ENCODE measurements at regions not wholly inside any gene's neighbourhood (a gene's known extent, or its start where the extent isn't known, plus 50 kb on each side); places are given as distances from the start of the nearest gene placed in this dataset.

GRCh38 chr12:46443594-46444263, 71.2 kb upstream of the SLC38A2 start:
- Histone ChIP-seq H3K4me1 (peaks cover 44% of the 10 kb centered on the region), H3K27ac (peak overlapping the region; percentile 10 to 68; a peak in 4 of 6 replicates), H3K9me3 (no peaks in the 10 kb centered on the region), H3K4me3 (no peak overlapping the region), H3K4me2 (no peak overlapping the region)
- TF ChIP-seq POLR2AphosphoS2 (conservative IDR thresholded peaks at IDR 0.05; ENCODE audit: low read length) (no peak), CBX2 (IDR thresholded peaks at IDR 0.05; ENCODE audit: borderline replicate concordance, low read depth) (no peak), RCOR1 (IDR thresholded peaks at IDR 0.05; ENCODE audit: low read depth, low read length) (no peak), ZNF302 (CRISPR knock-in tag; IDR thresholded peaks at IDR 0.05) (no peak), RAD21 (conservative IDR thresholded peaks at IDR 0.05 in 1 of 2, IDR thresholded peaks at IDR 0.05 in 1 of 2) (peak in 1 of 2 experiments; percentile 4; a peak in 1 of 5 replicates), CTCF (IDR thresholded peaks at IDR 0.05) (no peak)
- 66% methylated on average over 3 of the region's 3 CpGs for WGBS (ENCODE audit: missing lambda C conversion rate)
- ATAC-seq = no peak
- no peak for DNase-seq (ENCODE audit: low read depth in 1 of 2, low spot score in 1 of 2)
- ChIA-PET CTCF (interaction anchor here (1.4 kb wide), 1 partner anchor 9 kb away, joined by 4 read pairs; no protein-coding TSS in a partner anchor), POLR2A (no interaction called here)
- no peak for FAIRE-seq

DNA sequence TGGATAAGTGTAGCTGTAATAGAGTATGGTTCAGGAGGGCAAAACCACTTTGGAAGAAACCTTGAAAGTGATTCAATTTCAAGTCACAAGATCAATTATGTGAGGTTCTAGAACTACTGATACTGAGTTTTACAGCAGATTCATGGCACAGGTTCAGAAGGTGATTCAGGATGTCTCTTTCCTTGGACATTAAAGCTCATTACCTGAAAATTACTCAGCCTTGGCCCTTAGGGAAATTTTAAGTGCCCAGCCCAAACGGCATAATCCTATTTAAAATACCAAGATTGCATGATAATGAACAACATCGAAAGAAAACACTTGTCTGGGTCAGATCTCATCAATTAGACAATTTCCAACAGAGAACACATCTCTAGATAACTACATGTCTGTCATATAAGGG, 70.2 kb upstream of the SLC38A2 start:
- ChIA-PET CTCF (interaction anchor here (1.3 kb wide), 1 partner anchor 234 kb away, joined by 3 read pairs; no protein-coding TSS in a partner anchor), POLR2A (no interaction called here)
- no peaks in the 10 kb centered on the region for H3K9me3 ChIP-seq
- FAIRE-seq (no peak), DNase-seq (ENCODE audit: low read depth in 1 of 2, low spot score in 1 of 2) (no peak), ATAC-seq (no peak)
- TF ChIP-seq ZNF302 (CRISPR knock-in tag; IDR thresholded peaks at IDR 0.05) (no peak), JUNB (IDR thresholded peaks at IDR 0.05) (no peak), EHMT2 (IDR thresholded peaks at IDR 0.05; ENCODE audit: low read depth) (no peak), GATA3 (IDR thresholded peaks at IDR 0.05; ENCODE audit: borderline replicate concordance) (no peak), NPAS2 (CRISPR knock-in tag; IDR thresholded peaks at IDR 0.05; ENCODE audit: borderline replicate concordance) (no peak), CHD2 (IDR thresholded peaks at IDR 0.05; ENCODE audit: low read length, partially characterized antibody) (no peak), REST (IDR thresholded peaks at IDR 0.05) (no peak), MAFK (IDR thresholded peaks at IDR 0.05; ENCODE audit: partially characterized antibody) (no peak), POLR2A (IDR thresholded peaks at IDR 0.05; ENCODE audit: low read length) (no peak), FOXS1 (CRISPR knock-in tag; IDR thresholded peaks at IDR 0.05) (no peak), NR3C1 (IDR thresholded peaks at IDR 0.05) (no peak), EP300 (IDR thresholded peaks at IDR 0.05) (no peak), TP53 (CRISPR knock-in tag; IDR thresholded peaks at IDR 0.05) (no peak), POLR2AphosphoS2 (conservative IDR thresholded peaks at IDR 0.05; ENCODE audit: low read length) (no peak), JUN (IDR thresholded peaks at IDR 0.05) (no peak), ZSCAN20 (CRISPR knock-in tag; IDR thresholded peaks at IDR 0.05) (no peak)
- TF ChIP-seq, protein P1, sequence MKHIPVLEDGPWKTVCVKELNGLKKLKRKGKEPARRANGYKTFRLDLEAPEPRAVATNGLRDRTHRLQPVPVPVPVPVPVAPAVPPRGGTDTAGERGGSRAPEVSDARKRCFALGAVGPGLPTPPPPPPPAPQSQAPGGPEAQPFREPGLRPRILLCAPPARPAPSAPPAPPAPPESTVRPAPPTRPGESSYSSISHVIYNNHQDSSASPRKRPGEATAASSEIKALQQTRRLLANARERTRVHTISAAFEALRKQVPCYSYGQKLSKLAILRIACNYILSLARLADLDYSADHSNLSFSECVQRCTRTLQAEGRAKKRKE (CRISPR knock-in tag; IDR thresholded peaks at IDR 0.05; ENCODE audit: low read depth) = no peak
- TF ChIP-seq, protein P2, sequence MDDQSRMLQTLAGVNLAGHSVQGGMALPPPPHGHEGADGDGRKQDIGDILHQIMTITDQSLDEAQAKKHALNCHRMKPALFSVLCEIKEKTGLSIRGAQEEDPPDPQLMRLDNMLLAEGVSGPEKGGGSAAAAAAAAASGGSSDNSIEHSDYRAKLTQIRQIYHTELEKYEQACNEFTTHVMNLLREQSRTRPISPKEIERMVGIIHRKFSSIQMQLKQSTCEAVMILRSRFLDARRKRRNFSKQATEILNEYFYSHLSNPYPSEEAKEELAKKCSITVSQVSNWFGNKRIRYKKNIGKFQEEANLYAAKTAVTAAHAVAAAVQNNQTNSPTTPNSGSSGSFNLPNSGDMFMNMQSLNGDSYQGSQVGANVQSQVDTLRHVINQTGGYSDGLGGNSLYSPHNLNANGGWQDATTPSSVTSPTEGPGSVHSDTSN (IDR thresholded peaks at IDR 0.05) = no peak
- TF ChIP-seq, protein P3, sequence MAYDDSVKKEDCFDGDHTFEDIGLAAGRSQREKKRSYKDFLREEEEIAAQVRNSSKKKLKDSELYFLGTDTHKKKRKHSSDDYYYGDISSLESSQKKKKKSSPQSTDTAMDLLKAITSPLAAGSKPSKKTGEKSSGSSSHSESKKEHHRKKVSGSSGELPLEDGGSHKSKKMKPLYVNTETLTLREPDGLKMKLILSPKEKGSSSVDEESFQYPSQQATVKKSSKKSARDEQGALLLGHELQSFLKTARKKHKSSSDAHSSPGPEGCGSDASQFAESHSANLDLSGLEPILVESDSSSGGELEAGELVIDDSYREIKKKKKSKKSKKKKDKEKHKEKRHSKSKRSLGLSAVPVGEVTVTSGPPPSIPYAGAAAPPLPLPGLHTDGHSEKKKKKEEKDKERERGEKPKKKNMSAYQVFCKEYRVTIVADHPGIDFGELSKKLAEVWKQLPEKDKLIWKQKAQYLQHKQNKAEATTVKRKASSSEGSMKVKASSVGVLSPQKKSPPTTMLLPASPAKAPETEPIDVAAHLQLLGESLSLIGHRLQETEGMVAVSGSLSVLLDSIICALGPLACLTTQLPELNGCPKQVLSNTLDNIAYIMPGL (CRISPR knock-in tag; IDR thresholded peaks at IDR 0.05; ENCODE audit: borderline replicate concordance) = no peak
- no peak overlapping the region for H3K4me3 ChIP-seq
- 82% methylated on average over 2 of the region's 2 CpGs for WGBS (ENCODE audit: missing lambda C conversion rate)
- H3K27ac ChIP-seq = peak overlapping the region; percentile 10 to 37; a peak in 4 of 6 replicates
- H3K4me2 ChIP-seq = 0 out of 3 replicates have a peak overlapping the region, but pooled peaks have one; percentile 20
- H3K4me1 ChIP-seq = peaks cover 45% of the 10 kb centered on the region

All from A549 (cell line).